ENCODE measurements at regions not wholly inside any gene's neighbourhood (a gene's known extent, or its start where the extent isn't known, plus 50 kb on each side); places are given as distances from the start of the nearest gene placed in this dataset.
A peak's percentile ranks its signal among the peaks of the same experiment; 100 is the strongest.

GRCh38 chr13:99636728-99637353 is 135.6 kb downstream of the TM9SF2 start:
- DNase-seq (ENCODE audit: low spot score in 2 of 2): no peak

GRCh38 chr13:99636306-99636705 is 135.0 kb downstream of the TM9SF2 start:
- Histone ChIP-seq H3K9me3 (no peaks in the 10 kb centered on the region), H3K4me1 (peaks cover 6% of the 10 kb centered on the region), H3K36me3 (replicated peaks) (no peaks in the 10 kb centered on the region), H3K27me3 (ENCODE audit: low read depth) (0 out of 2 replicates have a peak, but pooled peaks cover 3% of the 10 kb centered on the region), H3K4me3 (no peak overlapping the region)
- DNase-seq (ENCODE audit: low spot score in 2 of 2): no peak
- in situ Hi-C loops (cut with MboI; ENCODE audit: low sequenced_read_pairs): no loop called here

More at GRCh38 chr13:99636728-99637353, 135.6 kb downstream of the TM9SF2 start:
- Histone ChIP-seq H3K4me1 (peaks cover 6% of the 10 kb centered on the region), H3K9me3 (no peaks in the 10 kb centered on the region), H3K4me3 (no peak overlapping the region), H3K36me3 (replicated peaks) (no peaks in the 10 kb centered on the region), H3K27me3 (ENCODE audit: low read depth) (0 out of 2 replicates have a peak, but pooled peaks cover 3% of the 10 kb centered on the region)
- in situ Hi-C loops (cut with MboI; ENCODE audit: low sequenced_read_pairs): no loop called here

- Histone ChIP-seq H3K36me3 (replicated peaks) (no peaks in the 10 kb centered on the region), H3K27me3 (ENCODE audit: low read depth) (0 out of 2 replicates have a peak, but pooled peaks cover 3% of the 10 kb centered on the region), H3K4me1 (peaks cover 6% of the 10 kb centered on the region), H3K4me3 (no peak overlapping the region), H3K9me3 (no peaks in the 10 kb centered on the region)
- in situ Hi-C loops (cut with MboI; ENCODE audit: low sequenced_read_pairs): no loop called here
- DNase-seq (ENCODE audit: low spot score in 2 of 2): no peak
Measured at GRCh38 chr13:99634672-99635071, 133.4 kb downstream of the TM9SF2 start.

- Histone ChIP-seq H3K4me1 (no peaks in the 10 kb centered on the region; the same call in none of the 2 replicates), H3K4me3 (no peak overlapping the region), H3K9me3 (no peaks in the 10 kb centered on the region), H3K36me3 (replicated peaks) (no peaks in the 10 kb centered on the region), H3K27me3 (ENCODE audit: low read depth) (0 out of 2 replicates have a peak, but pooled peaks cover 3% of the 10 kb centered on the region)
- DNase-seq (ENCODE audit: low spot score in 2 of 2): no peak
- in situ Hi-C loops (cut with MboI; ENCODE audit: low sequenced_read_pairs): no loop called here
Measured at GRCh38 chr13:99630269-99630898, 129.1 kb downstream of the TM9SF2 start.

- Histone ChIP-seq H3K36me3 (replicated peaks) (no peaks in the 10 kb centered on the region), H3K9me3 (no peaks in the 10 kb centered on the region), H3K4me1 (no peaks in the 10 kb centered on the region; the same call in none of the 2 replicates), H3K27me3 (ENCODE audit: low read depth) (0 out of 2 replicates have a peak, but pooled peaks cover 3% of the 10 kb centered on the region), H3K4me3 (no peak overlapping the region)
- in situ Hi-C loops (cut with MboI; ENCODE audit: low sequenced_read_pairs): no loop called here
- no peak for DNase-seq (ENCODE audit: low spot score in 2 of 2)
Measured at GRCh38 chr13:99629641-99630040, 128.4 kb downstream of the TM9SF2 start.

GRCh38 chr13:99628442-99628841 is 127.2 kb downstream of the TM9SF2 start:
- Histone ChIP-seq H3K9me3 (no peaks in the 10 kb centered on the region), H3K36me3 (replicated peaks) (no peaks in the 10 kb centered on the region), H3K27me3 (ENCODE audit: low read depth) (no peaks in the 10 kb centered on the region), H3K4me1 (no peaks in the 10 kb centered on the region; the same call in none of the 2 replicates), H3K4me3 (no peak overlapping the region)
- peak in 1 of 2 experiments; percentile 22 for DNase-seq (ENCODE audit: low spot score in 2 of 2)
- in situ Hi-C loops (cut with MboI; ENCODE audit: low sequenced_read_pairs): no loop called here

GRCh38 chr13:99626461-99627082 is 125.3 kb downstream of the TM9SF2 start:
- no peaks in the 10 kb centered on the region for H3K9me3 ChIP-seq
- H3K36me3 ChIP-seq (replicated peaks): no peaks in the 10 kb centered on the region
- no peak overlapping the region for H3K4me3 ChIP-seq
- in situ Hi-C loops (cut with MboI; ENCODE audit: low sequenced_read_pairs): no loop called here
- H3K27me3 ChIP-seq (ENCODE audit: low read depth): no peaks in the 10 kb centered on the region
- DNase-seq (ENCODE audit: low spot score in 2 of 2): no peak
- H3K4me1 ChIP-seq: no peaks in the 10 kb centered on the region; the same call in none of the 2 replicates

- no peak overlapping the region for H3K4me3 ChIP-seq
- no peak for DNase-seq (ENCODE audit: low spot score in 2 of 2)
- H3K36me3 ChIP-seq (replicated peaks): no peaks in the 10 kb centered on the region
- in situ Hi-C loops (cut with MboI; ENCODE audit: low sequenced_read_pairs): no loop called here
- no peaks in the 10 kb centered on the region; the same call in none of the 2 replicates for H3K4me1 ChIP-seq
- no peaks in the 10 kb centered on the region for H3K9me3 ChIP-seq
- H3K27me3 ChIP-seq (ENCODE audit: low read depth): no peaks in the 10 kb centered on the region
Measured at GRCh38 chr13:99624936-99625540, 123.8 kb downstream of the TM9SF2 start.

- no peaks in the 10 kb centered on the region; the same call in 1 of the 2 replicates for H3K4me1 ChIP-seq
- in situ Hi-C loops (cut with MboI; ENCODE audit: low sequenced_read_pairs): no loop called here
Measured at GRCh38 chr13:99620806-99621205, 119.5 kb downstream of the TM9SF2 start.

GRCh38 chr13:99619207-99619606 is 117.9 kb downstream of the TM9SF2 start:
- no peak for DNase-seq (ENCODE audit: low spot score in 2 of 2)

More at GRCh38 chr13:99620806-99621205, 119.5 kb downstream of the TM9SF2 start:
- Histone ChIP-seq H3K9me3 (no peaks in the 10 kb centered on the region), H3K4me3 (no peak overlapping the region), H3K27me3 (ENCODE audit: low read depth) (no peaks in the 10 kb centered on the region), H3K36me3 (replicated peaks) (no peaks in the 10 kb centered on the region)
- no peak for DNase-seq (ENCODE audit: low spot score in 2 of 2)

GRCh38 chr13:99617474-99618255 is 116.4 kb downstream of the TM9SF2 start:
- peak; percentile 36 to 70 for DNase-seq (ENCODE audit: low spot score in 2 of 2)
- no peak overlapping the region for H3K4me3 ChIP-seq
- H3K4me1 ChIP-seq: no peaks in the 10 kb centered on the region
- in situ Hi-C loops (cut with MboI; ENCODE audit: low sequenced_read_pairs): no loop called here
- H3K36me3 ChIP-seq (replicated peaks): no peaks in the 10 kb centered on the region
- H3K9me3 ChIP-seq: no peaks in the 10 kb centered on the region
- H3K27me3 ChIP-seq (ENCODE audit: low read depth): no peaks in the 10 kb centered on the region

More at GRCh38 chr13:99619207-99619606, 117.9 kb downstream of the TM9SF2 start:
- Histone ChIP-seq H3K4me3 (no peak overlapping the region), H3K9me3 (no peaks in the 10 kb centered on the region), H3K27me3 (ENCODE audit: low read depth) (no peaks in the 10 kb centered on the region), H3K36me3 (replicated peaks) (no peaks in the 10 kb centered on the region), H3K4me1 (no peaks in the 10 kb centered on the region)
- in situ Hi-C loops (cut with MboI; ENCODE audit: low sequenced_read_pairs): no loop called here

- peaks cover 7% of the 10 kb centered on the region for H3K4me1 ChIP-seq
- no peak overlapping the region for H3K4me3 ChIP-seq
- peak in 1 of 2 experiments; percentile 32 for DNase-seq (ENCODE audit: low spot score in 2 of 2)
- H3K9me3 ChIP-seq: no peaks in the 10 kb centered on the region
- in situ Hi-C loops (cut with MboI; ENCODE audit: low sequenced_read_pairs): no loop called here
- H3K27me3 ChIP-seq (ENCODE audit: low read depth): no peaks in the 10 kb centered on the region
- H3K36me3 ChIP-seq (replicated peaks): no peaks in the 10 kb centered on the region
Measured at GRCh38 chr13:99614465-99614885, 113.2 kb downstream of the TM9SF2 start.

Measured in HAP-1 (cell line).